GM12875 (cell line): ENCODE measurements at regions not wholly inside any gene's neighbourhood (a gene's known extent, or its start where the extent isn't known, plus 50 kb on each side); places are given as distances from the start of the nearest gene placed in this dataset.

Source experiments
- H3K4me3 ChIP-seq: one replicate; pipeline ENCODE4 v1.5.1; 2011; ENCODE audit warnings: low read depth, low read length, control low read depth
- TF ChIP-seq, protein P1 (sequence below): IDR thresholded peaks from 2 replicates; pipeline ENCODE4 v1.5.1; 2011; ENCODE audit warnings: low read depth, mild to moderate bottlenecking, control low read depth, inconsistent platforms, low read length, moderate library complexity, borderline replicate concordance; ENCODE audit not compliant: insufficient read depth

DNA sequence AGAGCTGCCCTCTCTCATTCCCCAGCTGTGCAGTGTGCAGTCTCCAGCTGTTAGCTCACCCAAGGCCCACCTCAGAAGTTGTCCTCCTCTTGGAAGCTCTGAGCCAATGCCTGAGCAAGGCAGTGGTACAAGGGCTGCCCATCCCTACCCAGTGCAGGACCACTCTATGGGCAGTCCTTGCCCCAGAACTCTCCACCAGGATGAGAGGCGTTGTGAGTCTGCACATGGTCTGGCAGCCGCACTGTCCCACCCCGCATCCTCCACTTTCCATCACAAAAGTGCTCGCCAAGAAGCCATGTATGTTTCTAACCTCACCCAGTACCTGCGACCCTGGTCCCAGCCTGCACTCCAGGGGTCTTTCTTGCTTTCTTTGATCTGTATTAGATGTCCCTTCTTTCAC lies 175.1 kb upstream of the PMEPA1 start:
- TF ChIP-seq, protein P1, sequence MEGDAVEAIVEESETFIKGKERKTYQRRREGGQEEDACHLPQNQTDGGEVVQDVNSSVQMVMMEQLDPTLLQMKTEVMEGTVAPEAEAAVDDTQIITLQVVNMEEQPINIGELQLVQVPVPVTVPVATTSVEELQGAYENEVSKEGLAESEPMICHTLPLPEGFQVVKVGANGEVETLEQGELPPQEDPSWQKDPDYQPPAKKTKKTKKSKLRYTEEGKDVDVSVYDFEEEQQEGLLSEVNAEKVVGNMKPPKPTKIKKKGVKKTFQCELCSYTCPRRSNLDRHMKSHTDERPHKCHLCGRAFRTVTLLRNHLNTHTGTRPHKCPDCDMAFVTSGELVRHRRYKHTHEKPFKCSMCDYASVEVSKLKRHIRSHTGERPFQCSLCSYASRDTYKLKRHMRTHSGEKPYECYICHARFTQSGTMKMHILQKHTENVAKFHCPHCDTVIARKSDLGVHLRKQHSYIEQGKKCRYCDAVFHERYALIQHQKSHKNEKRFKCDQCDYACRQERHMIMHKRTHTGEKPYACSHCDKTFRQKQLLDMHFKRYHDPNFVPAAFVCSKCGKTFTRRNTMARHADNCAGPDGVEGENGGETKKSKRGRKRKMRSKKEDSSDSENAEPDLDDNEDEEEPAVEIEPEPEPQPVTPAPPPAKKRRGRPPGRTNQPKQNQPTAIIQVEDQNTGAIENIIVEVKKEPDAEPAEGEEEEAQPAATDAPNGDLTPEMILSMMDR = no peak
- H3K4me3 ChIP-seq = no peak overlapping the region

DNA sequence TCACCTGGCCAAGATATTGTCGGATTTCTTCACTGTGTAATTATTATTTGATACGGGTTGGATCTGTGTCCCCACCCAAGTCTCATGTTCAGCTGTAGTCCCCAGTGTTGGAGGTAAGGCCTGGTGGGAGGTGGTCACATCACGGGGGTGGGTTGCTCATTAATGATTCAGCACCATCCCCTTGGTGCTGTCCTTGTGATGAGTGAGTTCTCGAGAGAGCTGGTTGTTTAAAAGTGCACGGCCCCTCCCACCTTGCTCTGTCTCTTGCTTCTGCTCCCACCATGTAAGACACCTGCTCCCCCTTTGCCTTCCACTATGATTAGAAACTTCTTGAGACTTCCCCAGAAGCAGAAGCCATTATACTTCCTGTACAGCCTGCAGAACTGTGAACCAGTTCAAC lies 173.9 kb upstream of the PMEPA1 start:
- TF ChIP-seq, protein P1 = no peak
- no peak overlapping the region for H3K4me3 ChIP-seq

DNA sequence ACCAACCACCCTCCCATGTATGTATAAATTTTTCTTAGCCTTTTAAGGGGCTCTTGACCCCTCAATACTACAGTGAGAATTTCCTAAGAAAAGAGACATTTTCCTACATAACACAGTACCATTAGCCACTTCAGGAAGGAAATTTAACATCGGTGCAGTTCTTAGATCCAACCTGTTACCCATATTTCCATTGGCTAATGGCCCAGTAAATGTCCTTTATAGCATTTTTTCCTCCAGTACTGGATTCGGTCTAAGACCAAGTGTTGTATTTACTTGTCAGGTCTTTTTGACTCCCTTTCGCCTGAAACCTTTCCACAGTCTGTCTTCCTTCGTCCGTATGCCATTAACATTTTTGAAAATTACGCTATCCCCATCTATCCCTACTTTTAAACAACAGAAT lies 173.4 kb upstream of the PMEPA1 start:
- TF ChIP-seq, protein P1 = no peak
- no peak overlapping the region for H3K4me3 ChIP-seq

DNA sequence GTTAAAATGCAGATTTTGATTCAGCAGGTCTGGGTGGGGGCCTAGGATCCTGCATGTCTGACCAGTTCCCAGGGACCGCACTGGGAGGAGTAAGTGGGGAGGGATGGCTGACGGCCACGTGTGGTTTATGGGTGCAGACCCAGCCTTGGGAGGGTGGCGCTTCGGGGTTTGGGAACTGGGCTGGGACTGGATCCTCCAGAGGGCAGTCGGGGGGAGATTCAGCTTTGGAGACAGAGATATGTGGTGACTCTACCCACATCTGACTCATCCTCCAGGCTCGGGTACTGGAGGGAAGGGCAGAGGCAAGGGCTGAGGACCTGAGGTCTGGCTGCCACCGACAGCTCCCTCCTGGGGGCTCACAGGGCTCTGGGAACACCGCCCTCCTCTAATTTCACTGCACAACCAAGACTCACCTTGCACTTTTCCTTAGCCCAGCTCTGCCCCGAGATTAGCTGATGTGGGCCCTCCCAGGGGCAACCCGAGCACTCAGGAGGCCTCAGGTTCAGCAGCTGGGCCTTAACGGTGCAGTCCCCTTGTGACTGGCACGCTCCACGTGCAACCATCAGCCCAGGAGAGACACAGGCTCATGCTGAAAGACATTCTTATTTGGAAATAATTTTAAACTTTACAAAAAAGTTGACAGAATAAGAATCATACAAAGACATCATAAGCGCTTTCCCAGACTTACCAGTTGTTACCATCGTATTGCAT lies 172.8 kb upstream of the PMEPA1 start:
- TF ChIP-seq, protein P1 = no peak
- no peak overlapping the region for H3K4me3 ChIP-seq

DNA sequence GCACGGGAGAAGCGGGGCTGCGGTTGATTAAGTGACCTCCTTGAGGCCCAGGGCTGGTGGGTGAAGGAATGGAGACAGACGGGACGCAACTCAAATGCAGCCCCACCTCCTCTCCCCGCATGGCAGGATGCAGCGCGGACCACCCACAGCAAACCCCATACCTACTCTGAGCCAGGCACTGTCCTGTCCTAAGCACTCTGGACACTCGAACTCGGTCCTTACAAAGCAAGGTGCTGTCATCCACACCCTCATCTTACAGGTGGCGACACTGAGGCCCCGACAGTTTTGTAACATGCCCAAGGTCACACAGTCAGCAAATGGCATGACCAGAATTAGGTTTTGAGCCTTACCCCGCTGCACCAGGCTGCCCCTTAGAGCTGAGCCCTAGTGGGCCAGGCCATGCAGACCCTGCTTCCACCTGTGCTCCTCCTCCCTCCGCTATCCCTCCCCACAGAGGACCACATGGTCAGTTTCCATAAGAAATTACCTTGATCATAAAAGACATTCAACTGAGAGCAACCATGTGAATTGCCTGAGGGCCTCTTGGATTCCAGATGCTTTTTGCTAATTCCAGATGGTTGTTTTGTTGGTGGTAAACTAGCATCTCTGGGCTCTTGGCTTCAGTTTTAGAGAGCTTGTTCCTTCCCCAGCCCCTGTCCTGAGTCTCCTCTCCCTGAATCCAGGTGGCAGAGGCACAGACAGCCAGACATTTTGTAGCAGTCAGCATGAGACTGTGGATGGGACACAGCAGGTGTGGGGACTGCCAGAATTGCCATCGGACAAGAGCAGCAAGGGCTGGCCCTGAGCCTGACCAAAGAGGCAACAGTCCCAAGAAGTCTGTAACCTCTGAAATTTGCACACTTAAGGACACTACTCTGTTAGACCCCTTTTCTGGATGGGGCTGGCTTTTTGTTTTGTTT lies 171.9 kb upstream of the PMEPA1 start:
- H3K4me3 ChIP-seq = no peak overlapping the region
- TF ChIP-seq, protein P1 = no peak

DNA sequence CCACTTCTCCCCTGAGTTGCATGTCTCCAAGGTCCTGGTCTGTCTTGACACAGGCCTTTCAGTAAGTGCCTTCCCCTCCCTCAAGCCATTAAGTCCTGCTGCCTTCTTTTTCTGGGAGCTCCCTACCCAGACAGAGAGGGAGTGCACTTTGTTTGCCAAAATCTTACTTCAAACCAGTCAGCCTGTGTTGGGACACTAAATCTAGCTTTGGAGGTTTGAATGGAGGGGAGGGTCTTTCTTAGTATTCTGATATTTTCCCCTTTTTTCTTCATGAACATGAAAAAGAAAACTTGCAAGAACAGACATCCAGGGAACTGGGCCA lies 170.7 kb upstream of the PMEPA1 start:
- TF ChIP-seq, protein P1 = no peak

More for the DNA sequence above, 170.7 kb upstream of the PMEPA1 start:
- no peak overlapping the region for H3K4me3 ChIP-seq
